Stomach smooth muscle (tissue), 2 donors: ENCODE measurements at regions not wholly inside any gene's neighbourhood (a gene's known extent, or its start where the extent isn't known, plus 50 kb on each side); places are given as distances from the start of the nearest gene placed in this dataset.

Experiments
- H3K27ac ChIP-seq: one replicate; pipeline ENCODE4 v1.7.0; 2013; ENCODE audit warnings: mild to moderate bottlenecking, low read length, inconsistent platforms
- H3K27me3 ChIP-seq, 2 donors: one replicate each; pipeline ENCODE4 v1.7.0; 2013; ENCODE audit warnings: low read length in 2 of 2; ENCODE audit not compliant: insufficient read depth in 2 of 2, control insufficient read depth in 1 of 2
- H3K36me3 ChIP-seq, 2 donors: one replicate each; pipeline ENCODE4 v1.7.0; 2013; ENCODE audit warnings: low read length in 2 of 2; ENCODE audit not compliant: control insufficient read depth in 2 of 2, insufficient read depth in 2 of 2
- H3K4me1 ChIP-seq: one replicate; pipeline ENCODE4 v1.7.0; 2013; ENCODE audit warnings: low read length; ENCODE audit not compliant: control insufficient read depth, insufficient read depth
- H3K4me3 ChIP-seq, 2 donors: one replicate each; pipeline ENCODE4 v1.7.0; 2013; ENCODE audit warnings: low read length in 2 of 2
- H3K9ac ChIP-seq, 2 donors: one replicate each; pipeline ENCODE4 v1.7.0; 2013; ENCODE audit warnings: low read length in 2 of 2, mild to moderate bottlenecking in 1 of 2
- H3K9me3 ChIP-seq, 2 donors: one replicate each; pipeline ENCODE4 v1.7.0; 2013; ENCODE audit warnings: low read length in 2 of 2; ENCODE audit not compliant: control insufficient read depth in 2 of 2
- donor health status: healthy.
- donor health status: Pancreatic carcinoma.

- Histone ChIP-seq H3K27me3 (no peaks in the 10 kb centered on the region), H3K36me3 (no peaks in the 10 kb centered on the region), H3K4me1 (no peaks in the 10 kb centered on the region), H3K27ac (no peak overlapping the region), H3K9ac (no peak overlapping the region), H3K9me3 (peaks cover 0 to 6% of the 10 kb centered on the region in 2 donors), H3K4me3 (no peak overlapping the region)
These were observed 270.9 kb upstream of the CCDC54 start for GRCh38 chr3:107106316-107106715.

GRCh38 chr3:107106907-107107306, 270.3 kb upstream of the CCDC54 start:
- Histone ChIP-seq H3K4me3 (no peak overlapping the region), H3K27me3 (no peaks in the 10 kb centered on the region), H3K27ac (no peak overlapping the region), H3K4me1 (no peaks in the 10 kb centered on the region), H3K36me3 (no peaks in the 10 kb centered on the region), H3K9ac (no peak overlapping the region), H3K9me3 (peaks cover 0 to 6% of the 10 kb centered on the region in 2 donors)

DNA sequence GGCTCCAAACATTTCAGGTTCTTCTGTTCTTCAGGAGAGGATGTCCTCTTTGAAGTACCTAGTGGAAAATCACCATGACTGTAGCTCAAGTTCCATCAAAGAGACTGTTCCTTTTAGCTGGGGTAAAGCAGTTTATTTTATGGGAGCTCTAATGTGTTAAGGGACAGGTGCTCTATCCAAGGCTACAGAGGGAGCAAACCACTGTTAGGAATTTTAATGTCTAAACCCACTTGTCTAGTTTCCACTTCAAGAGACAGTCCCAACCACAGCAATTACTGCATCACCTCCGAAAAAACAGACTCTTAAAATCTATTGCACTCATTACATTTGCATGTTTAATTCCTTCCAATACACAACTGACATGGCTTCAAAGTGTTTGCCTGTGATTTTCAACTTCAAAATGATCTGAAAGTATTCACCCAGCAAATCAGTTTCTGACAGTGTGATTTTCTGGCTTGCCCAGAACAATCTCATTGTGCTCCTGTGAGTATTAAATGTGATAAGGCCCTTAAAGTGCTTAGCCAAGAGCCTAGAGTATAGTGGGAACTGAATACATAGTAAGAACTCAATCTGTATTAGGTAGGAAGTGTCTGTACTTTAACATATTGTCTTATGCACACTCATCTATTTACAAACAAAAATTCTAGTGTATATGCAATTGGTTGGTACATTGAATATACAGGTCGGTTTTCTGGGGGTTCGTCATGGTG, 266.5 kb upstream of the CCDC54 start:
- no peaks in the 10 kb centered on the region for H3K27me3 ChIP-seq
- no peaks in the 10 kb centered on the region for H3K9me3 ChIP-seq

DNA sequence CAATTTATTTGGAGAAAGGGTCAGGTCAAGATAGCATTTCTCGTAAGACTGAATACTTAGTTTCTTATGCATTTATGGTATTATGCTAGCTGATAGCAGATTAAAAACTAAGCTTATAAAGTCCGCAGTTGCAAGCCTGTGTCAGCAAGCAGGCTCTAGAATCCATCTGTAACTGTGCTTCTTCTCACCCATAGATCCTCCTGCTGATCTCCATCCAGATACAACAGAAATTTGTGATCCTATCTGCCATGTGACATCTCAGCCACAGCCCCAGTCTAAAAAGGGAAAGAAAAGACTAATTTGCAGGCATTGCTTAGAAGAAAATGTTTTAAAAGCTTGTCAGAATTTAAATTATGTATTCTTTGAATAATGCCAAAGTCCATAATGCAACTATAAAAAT, 265.4 kb upstream of the CCDC54 start:
- Histone ChIP-seq H3K36me3 (no peaks in the 10 kb centered on the region), H3K4me3 (no peak overlapping the region), H3K27me3 (no peaks in the 10 kb centered on the region), H3K4me1 (no peaks in the 10 kb centered on the region), H3K9ac (no peak overlapping the region), H3K9me3 (no peaks in the 10 kb centered on the region), H3K27ac (no peak overlapping the region)

More for the DNA sequence above, 266.5 kb upstream of the CCDC54 start:
- H3K36me3 ChIP-seq, result no peaks in the 10 kb centered on the region
- H3K9ac ChIP-seq, result no peak overlapping the region
- H3K27ac ChIP-seq, result no peak overlapping the region
- H3K4me1 ChIP-seq, result no peaks in the 10 kb centered on the region
- H3K4me3 ChIP-seq, result no peak overlapping the region

DNA sequence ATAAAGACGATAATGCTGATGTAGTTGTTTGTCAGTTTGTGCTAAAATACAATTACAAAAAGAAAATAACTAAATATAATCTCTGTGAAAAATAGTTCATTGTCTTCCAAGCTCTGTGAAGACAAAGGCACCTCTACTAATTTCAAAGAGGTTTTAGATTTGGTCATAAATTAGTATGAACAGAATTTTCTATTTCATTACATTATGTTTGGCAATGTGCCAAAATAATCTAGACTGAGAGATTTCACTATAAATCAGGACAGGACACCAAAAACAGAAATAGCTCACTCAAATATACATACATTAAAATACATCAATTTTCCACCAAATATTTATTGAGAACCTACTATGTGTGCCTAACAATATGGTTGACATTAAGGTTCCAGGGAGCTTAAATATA, 264.9 kb upstream of the CCDC54 start:
- H3K9ac ChIP-seq, result no peak overlapping the region
- no peaks in the 10 kb centered on the region for H3K9me3 ChIP-seq
- H3K27me3 ChIP-seq, result no peaks in the 10 kb centered on the region
- no peak overlapping the region for H3K4me3 ChIP-seq
- no peaks in the 10 kb centered on the region for H3K36me3 ChIP-seq
- no peaks in the 10 kb centered on the region for H3K4me1 ChIP-seq
- H3K27ac ChIP-seq, result no peak overlapping the region

DNA sequence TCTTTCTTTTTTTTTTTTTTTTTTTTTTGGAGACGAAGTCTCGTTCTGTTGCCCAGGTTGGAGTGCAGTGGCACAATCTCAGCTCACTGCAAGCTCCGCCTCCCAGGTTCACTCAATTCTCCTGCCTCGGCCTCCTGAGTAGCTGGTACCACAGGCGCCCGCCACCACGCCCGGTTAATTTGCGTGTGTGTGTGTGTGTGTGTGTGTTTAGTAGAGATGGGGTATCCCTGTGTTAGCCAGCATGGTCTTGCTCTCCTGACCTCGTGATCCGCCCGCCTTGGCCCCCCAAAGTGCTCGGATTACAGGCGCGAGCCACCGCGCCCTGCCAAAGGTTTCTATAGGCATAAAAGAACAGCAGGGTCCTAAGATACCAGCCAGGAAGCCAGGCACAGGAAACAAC, 261.0 kb upstream of the CCDC54 start:
- Histone ChIP-seq H3K9me3 (no peaks in the 10 kb centered on the region), H3K27me3 (no peaks in the 10 kb centered on the region), H3K4me3 (no peak overlapping the region), H3K4me1 (no peaks in the 10 kb centered on the region), H3K27ac (no peak overlapping the region), H3K36me3 (no peaks in the 10 kb centered on the region), H3K9ac (no peak overlapping the region)

DNA sequence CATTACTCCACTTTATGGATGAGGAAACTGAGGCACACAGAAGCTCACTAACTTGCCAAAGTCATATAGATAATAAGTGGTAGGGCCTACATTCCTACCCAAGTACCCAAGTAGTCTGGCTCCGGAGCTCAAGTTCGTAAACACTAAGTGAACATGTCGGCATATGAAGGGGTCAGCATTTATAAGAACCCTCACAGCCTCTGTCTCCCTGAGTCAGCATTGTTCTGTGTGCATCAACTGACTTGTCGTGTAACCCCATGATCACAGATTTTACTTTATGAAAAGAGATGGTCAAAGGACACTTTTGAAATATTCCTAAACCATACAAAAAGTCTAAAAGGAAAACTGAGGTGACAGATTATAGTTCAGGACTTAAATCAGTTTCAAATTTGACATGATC, 260.1 kb upstream of the CCDC54 start:
- H3K36me3 ChIP-seq, result no peaks in the 10 kb centered on the region
- H3K9me3 ChIP-seq, result no peaks in the 10 kb centered on the region
- no peaks in the 10 kb centered on the region for H3K4me1 ChIP-seq
- no peak overlapping the region for H3K4me3 ChIP-seq
- H3K27me3 ChIP-seq, result no peaks in the 10 kb centered on the region
- no peak overlapping the region for H3K27ac ChIP-seq
- H3K9ac ChIP-seq, result no peak overlapping the region

GRCh38 chr3:107117922-107118536, 259.2 kb upstream of the CCDC54 start:
- Histone ChIP-seq H3K4me3 (no peak overlapping the region), H3K27me3 (no peaks in the 10 kb centered on the region), H3K9me3 (no peaks in the 10 kb centered on the region), H3K36me3 (no peaks in the 10 kb centered on the region), H3K9ac (no peak overlapping the region), H3K27ac (no peak overlapping the region), H3K4me1 (no peaks in the 10 kb centered on the region)

- H3K27ac ChIP-seq, result no peak overlapping the region
- H3K9me3 ChIP-seq, result no peaks in the 10 kb centered on the region
- no peak overlapping the region for H3K9ac ChIP-seq
- H3K36me3 ChIP-seq, result no peaks in the 10 kb centered on the region
- H3K4me3 ChIP-seq, result no peak overlapping the region
- no peaks in the 10 kb centered on the region for H3K4me1 ChIP-seq
- H3K27me3 ChIP-seq, result no peaks in the 10 kb centered on the region
These were observed 252.4 kb upstream of the CCDC54 start for GRCh38 chr3:107124885-107125284.

GRCh38 chr3:107128946-107129345, 248.3 kb upstream of the CCDC54 start:
- no peak overlapping the region for H3K27ac ChIP-seq
- no peaks in the 10 kb centered on the region for H3K36me3 ChIP-seq
- no peak overlapping the region for H3K9ac ChIP-seq
- no peaks in the 10 kb centered on the region for H3K9me3 ChIP-seq
- no peaks in the 10 kb centered on the region for H3K4me1 ChIP-seq
- no peaks in the 10 kb centered on the region for H3K27me3 ChIP-seq
- H3K4me3 ChIP-seq, result no peak overlapping the region

- Histone ChIP-seq H3K27ac (no peak overlapping the region), H3K9ac (no peak overlapping the region), H3K4me3 (no peak overlapping the region), H3K4me1 (no peaks in the 10 kb centered on the region), H3K36me3 (no peaks in the 10 kb centered on the region), H3K27me3 (no peaks in the 10 kb centered on the region), H3K9me3 (no peaks in the 10 kb centered on the region)
These were observed 247.0 kb upstream of the CCDC54 start for GRCh38 chr3:107130089-107130700.
